OCI-LY7 (cell line): ENCODE measurements at regions not wholly inside any gene's neighbourhood (a gene's known extent, or its start where the extent isn't known, plus 50 kb on each side); places are given as distances from the start of the nearest gene placed in this dataset.

Experiments
- EZH2phosphoT487 ChIP-seq: fragments of 200-600 bp; sonication (generic); IDR thresholded peaks from 2 replicates; pipeline ENCODE4 v1.6.1; 2018; ENCODE audit warnings: low read depth, borderline replicate concordance, mild to moderate bottlenecking, mixed run types, antibody characterized with exemption, low read length, moderate library complexity, mixed read lengths
- TF ChIP-seq, protein P1 (sequence below): fragments of 200-600 bp; sonication (generic); conservative IDR thresholded peaks from 2 replicates; pipeline ENCODE4 v1.5.1; 2014; ENCODE audit warnings: mild to moderate bottlenecking, antibody characterized with exemption, low read length, moderate library complexity, mixed read lengths

DNA sequence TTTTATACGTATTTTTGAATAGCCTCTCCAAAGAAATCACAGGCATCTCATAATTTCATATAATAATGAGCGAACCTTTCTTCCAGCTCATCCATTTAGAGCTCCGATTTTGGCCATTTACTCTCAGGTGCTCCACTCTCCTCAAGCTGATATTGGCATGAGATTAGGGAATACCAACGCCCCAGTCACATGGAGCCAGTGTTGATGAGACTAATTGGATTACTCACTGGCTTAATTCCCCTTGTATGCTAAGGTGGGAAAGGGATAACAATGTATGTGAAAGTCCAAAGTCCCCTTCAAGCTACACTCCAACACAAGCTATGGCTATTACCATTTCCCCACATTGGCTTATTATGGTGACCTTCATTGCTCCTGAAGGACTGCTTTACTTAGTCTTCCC is 76.6 kb upstream of the NAV3 start:
- TF ChIP-seq, protein P1, sequence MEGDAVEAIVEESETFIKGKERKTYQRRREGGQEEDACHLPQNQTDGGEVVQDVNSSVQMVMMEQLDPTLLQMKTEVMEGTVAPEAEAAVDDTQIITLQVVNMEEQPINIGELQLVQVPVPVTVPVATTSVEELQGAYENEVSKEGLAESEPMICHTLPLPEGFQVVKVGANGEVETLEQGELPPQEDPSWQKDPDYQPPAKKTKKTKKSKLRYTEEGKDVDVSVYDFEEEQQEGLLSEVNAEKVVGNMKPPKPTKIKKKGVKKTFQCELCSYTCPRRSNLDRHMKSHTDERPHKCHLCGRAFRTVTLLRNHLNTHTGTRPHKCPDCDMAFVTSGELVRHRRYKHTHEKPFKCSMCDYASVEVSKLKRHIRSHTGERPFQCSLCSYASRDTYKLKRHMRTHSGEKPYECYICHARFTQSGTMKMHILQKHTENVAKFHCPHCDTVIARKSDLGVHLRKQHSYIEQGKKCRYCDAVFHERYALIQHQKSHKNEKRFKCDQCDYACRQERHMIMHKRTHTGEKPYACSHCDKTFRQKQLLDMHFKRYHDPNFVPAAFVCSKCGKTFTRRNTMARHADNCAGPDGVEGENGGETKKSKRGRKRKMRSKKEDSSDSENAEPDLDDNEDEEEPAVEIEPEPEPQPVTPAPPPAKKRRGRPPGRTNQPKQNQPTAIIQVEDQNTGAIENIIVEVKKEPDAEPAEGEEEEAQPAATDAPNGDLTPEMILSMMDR, result no peak
- TF ChIP-seq EZH2phosphoT487, result no peak
